Keratinocyte (primary cell): ENCODE measurements at regions not wholly inside any gene's neighbourhood (a gene's known extent, or its start where the extent isn't known, plus 50 kb on each side); places are given as distances from the start of the nearest gene placed in this dataset.

Experiments used
- DNase-seq: peaks from one replicate; pipeline ENCODE4 v3.0.0-alpha.2; 2011; ENCODE audit warnings: low read depth, missing footprints, low spot score
- FAIRE-seq: peaks from 2 replicates; lab custom pipeline; 2011; peaks lifted over from hg19 to GRCh38; lab: Jason Lieb, UNC
- H2AFZ ChIP-seq: 2 replicates; pipeline ENCODE4 v1.6.0; 2012; ENCODE audit warnings: low read length, control low read depth, inconsistent platforms; ENCODE audit not compliant: control insufficient read depth
- H3K27ac ChIP-seq: 2 replicates; pipeline ENCODE4 v1.5.1; 2011; ENCODE audit warnings: low read length; ENCODE audit not compliant: control insufficient read depth, insufficient read depth
- H3K27me3 ChIP-seq: 3 replicates; pipeline ENCODE4 v1.6.0; 2011; ENCODE audit warnings: low read length; ENCODE audit not compliant: control insufficient read depth, insufficient read depth; ENCODE audit errors: extremely low read depth
- H3K36me3 ChIP-seq, 2 experiments: 2 replicates in 1 of 2; 3 replicates in 1 of 2; pipeline ENCODE4 v1.5.1; 2011; ENCODE audit warnings: low read length in 2 of 2, mild to moderate bottlenecking in 1 of 2; ENCODE audit not compliant: control insufficient read depth in 2 of 2, insufficient read depth in 2 of 2; ENCODE audit errors: extremely low read depth in 1 of 2
- H3K4me1 ChIP-seq: 3 replicates; pipeline ENCODE4 v1.5.1; 2011; ENCODE audit warnings: low read length; ENCODE audit not compliant: control insufficient read depth, insufficient read depth; ENCODE audit errors: extremely low read depth
- H3K4me2 ChIP-seq: 3 replicates; pipeline ENCODE4 v1.6.0; 2011; ENCODE audit warnings: low read depth, low read length; ENCODE audit not compliant: control insufficient read depth, insufficient read depth; ENCODE audit errors: extremely low read depth
- H3K4me3 ChIP-seq, 3 experiments: fragments of 200-600 bp in 1 of 3; sonication (generic) in 1 of 3; 2 replicates in 2 of 3; 3 replicates in 1 of 3; pipeline ENCODE4 v1.5.1; 2011 to 2016; ENCODE audit warnings: low read length in 3 of 3, mild to moderate bottlenecking in 3 of 3, control low read depth in 2 of 3, inconsistent platforms in 1 of 3, low read depth in 1 of 3, mixed read lengths in 1 of 3, mixed run types in 1 of 3, moderate library complexity in 1 of 3; ENCODE audit not compliant: control insufficient read depth in 2 of 3, insufficient read depth in 2 of 3; ENCODE audit errors: extremely low read depth in 1 of 3
- H3K79me2 ChIP-seq: 2 replicates; pipeline ENCODE4 v1.6.0; 2012; ENCODE audit warnings: low read length; ENCODE audit not compliant: control insufficient read depth, insufficient read depth
- H3K9ac ChIP-seq: 3 replicates; pipeline ENCODE4 v1.6.0; 2011; ENCODE audit warnings: low read length; ENCODE audit not compliant: control insufficient read depth, insufficient read depth; ENCODE audit errors: extremely low read depth
- H3K9me1 ChIP-seq: 3 replicates; pipeline ENCODE4 v1.6.0; 2011; ENCODE audit warnings: low read length; ENCODE audit not compliant: control insufficient read depth, insufficient read depth; ENCODE audit errors: extremely low read depth
- H3K9me3 ChIP-seq: 2 replicates; pipeline ENCODE4 v1.5.1; 2012; ENCODE audit warnings: low read depth, low read length; ENCODE audit not compliant: control insufficient read depth
- H4K20me1 ChIP-seq: 3 replicates; pipeline ENCODE4 v1.6.0; 2011; ENCODE audit warnings: low read length; ENCODE audit not compliant: control insufficient read depth, insufficient read depth; ENCODE audit errors: extremely low read depth
- EZH2 ChIP-seq: IDR thresholded peaks from one replicate; pipeline ENCODE4 v1.6.1; 2012; ENCODE audit warnings: inconsistent platforms, mild to moderate bottlenecking, low read length, moderate library complexity
- dilution Hi-C: fragments of 300-500 bp; cut with MboI; formaldehyde crosslinking; loops from one replicate; pipeline ENCODE4 v1.7.0; 2020; ENCODE audit warnings: low sequenced_read_pairs; ENCODE audit not compliant: extremely low pct_ligation_motif_present
- TF ChIP-seq, protein P1 (sequence below), 3 experiments: IDR thresholded peaks in 1 of 3; conservative IDR thresholded peaks in 1 of 3; optimal IDR thresholded peaks in 1 of 3; 2 replicates in 2 of 3; 3 replicates in 1 of 3; pipeline versions ENCODE3 to v1.5.1; 2011; ENCODE audit warnings: low read length in 3 of 3, mild to moderate bottlenecking in 3 of 3, moderate library complexity in 2 of 3, control low read depth in 1 of 3, inconsistent platforms in 1 of 3; ENCODE audit not compliant: insufficient read depth in 2 of 3; ENCODE audit errors: extremely low read depth in 1 of 3

DNA sequence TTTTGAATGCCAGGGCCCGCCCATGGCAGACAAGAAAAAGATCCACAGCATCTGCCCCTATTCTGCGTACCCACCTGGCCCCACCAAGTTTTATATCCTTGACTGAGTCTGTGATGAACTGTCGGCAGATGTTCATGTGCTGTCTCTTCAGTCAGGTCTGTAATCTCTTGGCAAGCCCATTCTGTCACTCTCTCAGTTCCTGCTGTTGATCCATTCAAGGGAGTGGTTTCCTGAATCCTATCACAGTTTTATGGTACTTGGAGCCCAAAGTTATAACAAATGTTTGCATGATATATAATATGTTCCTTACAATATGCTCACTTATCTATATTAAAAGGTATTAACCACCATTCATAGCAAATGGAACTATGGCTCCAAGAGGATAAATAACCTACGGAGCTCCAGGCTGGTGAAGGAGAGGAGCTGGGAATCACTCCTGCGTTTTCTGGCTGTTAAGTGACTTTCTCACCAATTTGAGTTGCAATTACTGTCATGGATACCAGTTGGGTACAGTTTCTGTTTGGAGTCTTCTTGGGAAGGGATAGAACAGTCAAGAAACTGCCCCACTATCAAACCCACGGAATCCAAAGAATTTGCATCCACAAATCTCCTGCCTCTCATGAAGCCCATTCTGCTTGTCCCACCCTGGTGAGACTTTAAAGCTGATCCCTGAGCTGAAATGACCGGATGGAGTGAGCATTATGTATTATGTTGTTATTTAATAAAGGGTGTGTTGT, 103.4 kb upstream of the SPRY4 start:
- no peak for TF ChIP-seq EZH2
- TF ChIP-seq, protein P1, sequence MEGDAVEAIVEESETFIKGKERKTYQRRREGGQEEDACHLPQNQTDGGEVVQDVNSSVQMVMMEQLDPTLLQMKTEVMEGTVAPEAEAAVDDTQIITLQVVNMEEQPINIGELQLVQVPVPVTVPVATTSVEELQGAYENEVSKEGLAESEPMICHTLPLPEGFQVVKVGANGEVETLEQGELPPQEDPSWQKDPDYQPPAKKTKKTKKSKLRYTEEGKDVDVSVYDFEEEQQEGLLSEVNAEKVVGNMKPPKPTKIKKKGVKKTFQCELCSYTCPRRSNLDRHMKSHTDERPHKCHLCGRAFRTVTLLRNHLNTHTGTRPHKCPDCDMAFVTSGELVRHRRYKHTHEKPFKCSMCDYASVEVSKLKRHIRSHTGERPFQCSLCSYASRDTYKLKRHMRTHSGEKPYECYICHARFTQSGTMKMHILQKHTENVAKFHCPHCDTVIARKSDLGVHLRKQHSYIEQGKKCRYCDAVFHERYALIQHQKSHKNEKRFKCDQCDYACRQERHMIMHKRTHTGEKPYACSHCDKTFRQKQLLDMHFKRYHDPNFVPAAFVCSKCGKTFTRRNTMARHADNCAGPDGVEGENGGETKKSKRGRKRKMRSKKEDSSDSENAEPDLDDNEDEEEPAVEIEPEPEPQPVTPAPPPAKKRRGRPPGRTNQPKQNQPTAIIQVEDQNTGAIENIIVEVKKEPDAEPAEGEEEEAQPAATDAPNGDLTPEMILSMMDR (optimal IDR thresholded peaks at IDR 0.05 in 1 of 3, IDR thresholded peaks at IDR 0.05 in 1 of 3, conservative IDR thresholded peaks at IDR 0.05 in 1 of 3; ENCODE audit: extremely low read depth in 1 of 3, insufficient read depth in 2 of 3, low read length in 3 of 3), result no peak
- Histone ChIP-seq H4K20me1 (no peaks in the 10 kb centered on the region), H3K4me1 (peaks cover 9% of the 10 kb centered on the region), H3K36me3 (no peaks in the 10 kb centered on the region), H2AFZ (no peak overlapping the region), H3K79me2 (no peaks in the 10 kb centered on the region), H3K9me1 (no peaks in the 10 kb centered on the region), H3K27ac (no peak overlapping the region), H3K4me3 (no peak overlapping the region), H3K9ac (no peak overlapping the region), H3K27me3 (no peaks in the 10 kb centered on the region), H3K9me3 (no peaks in the 10 kb centered on the region), H3K4me2 (no peak overlapping the region)
- dilution Hi-C loops, result no loop called here
- DNase-seq (no peak), FAIRE-seq (no peak)

DNA sequence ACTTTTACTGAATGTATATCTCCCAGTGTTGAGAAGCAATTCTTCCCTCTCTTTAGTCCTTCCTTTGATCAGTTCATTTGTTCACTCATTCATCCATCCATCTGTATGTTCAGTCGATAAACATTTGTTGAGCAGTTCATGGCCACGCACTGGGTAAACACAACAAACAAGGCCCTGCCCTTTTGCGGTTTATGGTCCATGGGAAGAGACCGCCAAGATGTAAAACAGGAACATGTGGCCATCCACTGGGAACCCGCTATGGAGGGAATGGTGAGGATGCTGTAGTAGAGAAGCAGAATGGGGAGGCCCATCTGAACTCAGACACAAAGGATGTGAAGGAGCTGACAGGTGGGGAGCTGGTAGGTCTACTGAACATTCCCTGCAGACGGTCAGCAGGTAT, 102.7 kb upstream of the SPRY4 start:
- no peak for FAIRE-seq
- peaks cover 6% of the 10 kb centered on the region for H3K4me1 ChIP-seq
- dilution Hi-C loops, result no loop called here
- H3K9me1 ChIP-seq, result no peaks in the 10 kb centered on the region
- H3K9ac ChIP-seq, result no peak overlapping the region
- H3K36me3 ChIP-seq, result no peaks in the 10 kb centered on the region
- no peaks in the 10 kb centered on the region for H3K27me3 ChIP-seq
- H3K79me2 ChIP-seq, result no peaks in the 10 kb centered on the region
- no peak overlapping the region for H3K4me3 ChIP-seq
- no peak overlapping the region for H3K4me2 ChIP-seq
- TF ChIP-seq, protein P1 (optimal IDR thresholded peaks at IDR 0.05 in 1 of 3, IDR thresholded peaks at IDR 0.05 in 1 of 3, conservative IDR thresholded peaks at IDR 0.05 in 1 of 3; ENCODE audit: extremely low read depth in 1 of 3, insufficient read depth in 2 of 3, low read length in 3 of 3), result no peak
- no peak for TF ChIP-seq EZH2
- no peak overlapping the region for H2AFZ ChIP-seq
- no peaks in the 10 kb centered on the region for H3K9me3 ChIP-seq
- no peaks in the 10 kb centered on the region for H4K20me1 ChIP-seq
- DNase-seq, result no peak
- no peak overlapping the region for H3K27ac ChIP-seq
